Sigmoid colon (tissue), 4 donors: ENCODE measurements at regions not wholly inside any gene's neighbourhood (a gene's known extent, or its start where the extent isn't known, plus 50 kb on each side); places are given as distances from the start of the nearest gene placed in this dataset.

Experiments used
- CTCF ChIP-seq, 4 experiments: fragments of 450-650 bp in 3 of 4; fragments of 200-600 bp in 1 of 4; IDR thresholded peaks; one replicate each; pipeline ENCODE4 v1.5.1; 2016 to 2019; ENCODE audit warnings: antibody characterized with exemption in 4 of 4, mild to moderate bottlenecking in 3 of 4, moderate library complexity in 2 of 4
- EP300 ChIP-seq, 4 donors: sonication (generic); formaldehyde crosslinking; IDR thresholded peaks; one replicate each; pipeline ENCODE4 v1.6.1; 2017; ENCODE audit warnings: antibody characterized with exemption in 4 of 4
- POLR2AphosphoS5 ChIP-seq, 4 donors: sonication (generic); formaldehyde crosslinking; IDR thresholded peaks; one replicate each; pipeline ENCODE4 v1.6.1; 2017; ENCODE audit warnings: antibody characterized with exemption in 4 of 4

- TF ChIP-seq EP300 (IDR thresholded peaks at IDR 0.05), result no peak
- no peak for TF ChIP-seq CTCF (IDR thresholded peaks at IDR 0.05)
- no peak for TF ChIP-seq POLR2AphosphoS5 (IDR thresholded peaks at IDR 0.05)
These were observed 98.4 kb upstream of the GULP1 start for GRCh38 chr2:188193230-188193629.
